KOPT-K1 (cell line): ENCODE measurements at regions not wholly inside any gene's neighbourhood (a gene's known extent, or its start where the extent isn't known, plus 50 kb on each side); places are given as distances from the start of the nearest gene placed in this dataset.
A peak's percentile ranks its signal among the peaks of the same experiment; 100 is the strongest.

Source experiments
- H3K27ac ChIP-seq: fragments of 200-600 bp; sonication (generic); 2 replicates; pipeline ENCODE4 v1.5.1; 2016; ENCODE audit warnings: antibody characterized with exemption, mild to moderate bottlenecking, low read depth, low read length; ENCODE audit not compliant: poor library complexity, severe bottlenecking
- H3K36me3 ChIP-seq: fragments of 200-600 bp; sonication (generic); 2 replicates; pipeline ENCODE4 v1.5.1; 2017; ENCODE audit warnings: antibody characterized with exemption, mild to moderate bottlenecking, low read length, moderate library complexity; ENCODE audit not compliant: insufficient read depth
- H3K9me3 ChIP-seq: fragments of 200-600 bp; sonication (generic); 2 replicates; pipeline ENCODE4 v1.5.1; 2017; ENCODE audit warnings: antibody characterized with exemption, low read length, mild to moderate bottlenecking; ENCODE audit not compliant: insufficient read depth, poor library complexity, severe bottlenecking

GRCh38 chr10:88190123-88190522 lies 326.7 kb downstream of the PTEN start:
- no peak overlapping the region for H3K27ac ChIP-seq
- no peaks in the 10 kb centered on the region for H3K9me3 ChIP-seq
- H3K36me3 ChIP-seq = no peaks in the 10 kb centered on the region

GRCh38 chr10:88190540-88191235 lies 327.3 kb downstream of the PTEN start:
- no peaks in the 10 kb centered on the region for H3K36me3 ChIP-seq
- H3K27ac ChIP-seq = no peak overlapping the region
- no peaks in the 10 kb centered on the region for H3K9me3 ChIP-seq

GRCh38 chr10:88193018-88193417 lies 329.6 kb downstream of the PTEN start:
- Histone ChIP-seq H3K27ac (peak overlapping the region; percentile 21), H3K9me3 (no peaks in the 10 kb centered on the region), H3K36me3 (no peaks in the 10 kb centered on the region)

- Histone ChIP-seq H3K36me3 (no peaks in the 10 kb centered on the region), H3K9me3 (no peaks in the 10 kb centered on the region), H3K27ac (peak overlapping the region; percentile 47)
These were observed 330.8 kb downstream of the PTEN start for GRCh38 chr10:88194041-88194887.

GRCh38 chr10:88194961-88195367 lies 331.5 kb downstream of the PTEN start:
- Histone ChIP-seq H3K36me3 (no peaks in the 10 kb centered on the region), H3K9me3 (no peaks in the 10 kb centered on the region), H3K27ac (no peak overlapping the region)

GRCh38 chr10:88195841-88196240 lies 332.4 kb downstream of the PTEN start:
- no peak overlapping the region for H3K27ac ChIP-seq
- H3K9me3 ChIP-seq = no peaks in the 10 kb centered on the region
- H3K36me3 ChIP-seq = no peaks in the 10 kb centered on the region

GRCh38 chr10:88196291-88196690 lies 332.9 kb downstream of the PTEN start:
- H3K9me3 ChIP-seq = no peaks in the 10 kb centered on the region
- no peaks in the 10 kb centered on the region for H3K36me3 ChIP-seq
- H3K27ac ChIP-seq = no peak overlapping the region

GRCh38 chr10:88198023-88198422 lies 334.6 kb downstream of the PTEN start:
- Histone ChIP-seq H3K9me3 (no peaks in the 10 kb centered on the region), H3K27ac (no peak overlapping the region), H3K36me3 (no peaks in the 10 kb centered on the region)

GRCh38 chr10:88200312-88201032 lies 337.0 kb downstream of the PTEN start:
- no peaks in the 10 kb centered on the region for H3K36me3 ChIP-seq

GRCh38 chr10:88205842-88206446 lies 342.5 kb downstream of the PTEN start:
- H3K9me3 ChIP-seq = no peaks in the 10 kb centered on the region
- H3K36me3 ChIP-seq = no peaks in the 10 kb centered on the region
- H3K27ac ChIP-seq = no peak overlapping the region

More at GRCh38 chr10:88200312-88201032, 337.0 kb downstream of the PTEN start:
- Histone ChIP-seq H3K9me3 (no peaks in the 10 kb centered on the region), H3K27ac (no peak overlapping the region)

GRCh38 chr10:88207121-88207546 lies 343.7 kb downstream of the PTEN start:
- Histone ChIP-seq H3K27ac (no peak overlapping the region), H3K9me3 (no peaks in the 10 kb centered on the region), H3K36me3 (no peaks in the 10 kb centered on the region)

GRCh38 chr10:88209231-88209630 lies 345.8 kb downstream of the PTEN start:
- Histone ChIP-seq H3K36me3 (no peaks in the 10 kb centered on the region), H3K9me3 (no peaks in the 10 kb centered on the region)

GRCh38 chr10:88209837-88210561 lies 346.6 kb downstream of the PTEN start:
- no peaks in the 10 kb centered on the region for H3K9me3 ChIP-seq
- H3K27ac ChIP-seq = no peak overlapping the region
- no peaks in the 10 kb centered on the region for H3K36me3 ChIP-seq

More at GRCh38 chr10:88209231-88209630, 345.8 kb downstream of the PTEN start:
- H3K27ac ChIP-seq = no peak overlapping the region

GRCh38 chr10:88211230-88211629 lies 347.8 kb downstream of the PTEN start:
- H3K27ac ChIP-seq = no peak overlapping the region
- no peaks in the 10 kb centered on the region for H3K36me3 ChIP-seq
- H3K9me3 ChIP-seq = no peaks in the 10 kb centered on the region
